Left renal pelvis (tissue), 4 donors: ENCODE measurements at regions not wholly inside any gene's neighbourhood (a gene's known extent, or its start where the extent isn't known, plus 50 kb on each side); places are given as distances from the start of the nearest gene placed in this dataset.
"Not testable (repeated sequence)": the region's sequence is repeated elsewhere in the genome, so short reads cannot be mapped to it uniquely, and the experiment has no call there.

ENCODE experiments used
- DNase-seq, 4 donors: peaks; one replicate each; pipeline ENCODE4 v3.0.0-alpha.2; 2013; ENCODE audit warnings: low read depth in 4 of 4, low spot score in 3 of 4

- no peak for DNase-seq
Observed at GRCh38 chr4:84298023-84298718, 200.9 kb downstream of the NKX6-1 start.

DNA sequence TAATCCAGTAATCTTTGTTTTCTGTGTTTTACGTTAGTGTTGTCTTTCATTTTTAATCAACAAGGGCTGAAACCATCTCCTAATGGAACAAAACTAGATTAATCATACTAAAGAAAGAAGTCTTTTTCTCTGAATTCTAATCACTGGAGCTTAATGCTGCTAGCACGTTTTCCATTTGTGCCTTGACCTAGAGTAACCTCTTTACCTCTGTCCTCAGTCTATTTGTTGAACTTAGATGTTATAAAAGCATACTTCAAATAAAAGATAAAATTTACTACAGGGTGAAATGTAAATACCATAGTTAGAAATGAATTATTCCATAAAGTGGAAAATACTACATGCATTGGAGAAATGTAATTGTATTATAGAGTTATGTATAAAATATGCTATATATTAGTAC lies 207.1 kb downstream of the NKX6-1 start:
- no peak for DNase-seq

DNA sequence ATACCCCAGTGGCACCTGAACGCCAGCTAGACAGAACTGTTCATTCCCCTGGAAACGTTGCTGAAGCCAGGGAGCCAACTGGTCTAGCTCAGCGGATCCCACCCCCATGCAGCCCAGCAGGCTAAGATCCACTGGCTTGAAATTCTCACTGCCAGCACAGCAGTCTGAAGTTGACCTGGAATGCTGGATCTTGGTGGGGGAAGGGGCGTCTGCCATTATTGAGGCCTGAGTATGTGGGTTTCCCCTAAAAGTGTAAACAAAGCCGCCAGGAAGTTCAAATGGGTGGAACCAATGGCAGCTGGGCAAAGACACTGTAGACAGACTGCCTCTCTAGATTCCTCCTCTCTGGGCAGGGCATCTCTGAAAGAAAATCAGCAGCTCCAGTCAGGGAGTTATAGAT lies 213.0 kb downstream of the NKX6-1 start:
- no peak for DNase-seq

GRCh38 chr4:84279678-84280077 lies 219.4 kb downstream of the NKX6-1 start:
- no peak for DNase-seq

DNA sequence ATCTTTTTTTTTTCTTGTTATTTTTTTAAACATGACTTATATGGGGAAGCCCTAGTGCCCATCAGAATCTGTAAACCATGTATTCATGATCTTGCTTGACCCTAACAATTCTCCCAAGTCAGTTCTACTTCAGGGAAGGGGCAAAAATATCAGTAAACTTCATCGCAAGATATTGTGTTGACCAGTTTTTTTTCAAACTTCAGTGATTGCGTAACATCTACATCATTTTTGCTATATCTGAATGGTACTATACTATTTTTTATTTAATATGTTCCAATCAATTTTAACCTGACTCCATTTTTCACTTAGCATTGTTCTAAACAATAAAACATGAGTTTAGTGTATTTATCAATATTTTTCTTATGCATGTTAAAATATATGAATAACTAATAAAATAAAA lies 221.2 kb downstream of the NKX6-1 start:
- no peak for DNase-seq

DNA sequence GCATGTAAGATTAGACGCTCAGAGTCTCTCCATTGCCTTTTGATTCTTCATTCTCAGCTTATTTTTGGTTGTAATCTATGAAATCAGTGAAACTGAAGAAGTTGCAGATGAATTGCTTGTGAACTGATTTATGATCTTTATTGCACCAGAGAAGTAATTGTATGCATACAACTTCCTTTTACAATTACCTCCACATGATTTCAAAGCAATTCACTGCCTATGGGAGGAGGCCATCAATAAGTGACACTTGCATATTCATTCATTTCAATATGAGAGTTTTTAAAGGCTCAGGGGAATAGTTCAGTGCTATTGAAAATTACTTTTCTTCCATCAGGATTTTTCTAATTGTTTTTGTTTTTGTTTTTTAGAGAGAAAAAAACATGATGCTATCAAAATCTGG lies 222.3 kb downstream of the NKX6-1 start:
- DNase-seq = no peak

GRCh38 chr4:84269536-84270044 lies 229.5 kb downstream of the NKX6-1 start:
- DNase-seq = no peak

- DNase-seq = no peak
Observed at GRCh38 chr4:84264652-84265051, 234.4 kb downstream of the NKX6-1 start.

- DNase-seq = no peak
Observed at GRCh38 chr4:84263415-84263814, 235.7 kb downstream of the NKX6-1 start.

DNA sequence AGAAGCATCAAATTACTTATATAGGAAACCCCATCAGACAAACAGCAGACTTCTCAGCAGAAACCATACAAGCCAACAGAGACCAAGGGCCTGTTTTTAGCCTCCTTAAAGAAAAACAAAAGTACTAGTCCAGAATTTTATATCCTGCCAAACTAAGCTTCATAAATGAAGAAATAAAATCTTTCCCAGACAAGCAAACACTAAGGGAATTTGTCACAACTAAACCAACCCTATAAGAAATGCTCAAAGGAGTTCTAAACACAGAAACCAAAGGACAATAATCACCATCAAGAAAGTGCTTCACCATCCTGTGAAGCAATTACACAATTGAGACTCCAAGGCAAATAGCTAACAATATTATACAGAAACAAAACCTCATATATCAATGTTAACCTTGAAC lies 238.6 kb downstream of the NKX6-1 start:
- no peak for DNase-seq

GRCh38 chr4:84258905-84259830 lies 239.9 kb downstream of the NKX6-1 start:
- no peak for DNase-seq

GRCh38 chr4:84254537-84254936 lies 244.6 kb downstream of the NKX6-1 start:
- no peak for DNase-seq

DNA sequence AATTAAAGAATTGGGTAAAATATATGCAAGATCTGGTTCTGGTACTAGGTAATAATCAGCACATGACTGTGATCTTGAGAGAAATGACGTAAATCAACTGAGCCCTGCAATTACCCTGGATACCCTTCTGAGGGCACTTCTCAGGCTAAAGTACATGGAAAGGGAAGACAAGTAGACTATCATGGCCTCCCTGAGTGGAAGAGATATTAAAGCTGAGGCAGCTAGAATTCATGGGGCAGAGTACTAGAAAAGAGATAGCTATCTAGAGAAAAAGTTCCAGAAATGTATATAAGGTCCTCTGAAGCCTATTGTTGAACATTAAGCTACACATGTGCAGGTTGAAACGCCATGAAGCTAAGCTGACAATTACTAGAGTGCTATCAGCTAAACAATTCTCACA lies 249.6 kb downstream of the NKX6-1 start:
- DNase-seq = no peak

DNA sequence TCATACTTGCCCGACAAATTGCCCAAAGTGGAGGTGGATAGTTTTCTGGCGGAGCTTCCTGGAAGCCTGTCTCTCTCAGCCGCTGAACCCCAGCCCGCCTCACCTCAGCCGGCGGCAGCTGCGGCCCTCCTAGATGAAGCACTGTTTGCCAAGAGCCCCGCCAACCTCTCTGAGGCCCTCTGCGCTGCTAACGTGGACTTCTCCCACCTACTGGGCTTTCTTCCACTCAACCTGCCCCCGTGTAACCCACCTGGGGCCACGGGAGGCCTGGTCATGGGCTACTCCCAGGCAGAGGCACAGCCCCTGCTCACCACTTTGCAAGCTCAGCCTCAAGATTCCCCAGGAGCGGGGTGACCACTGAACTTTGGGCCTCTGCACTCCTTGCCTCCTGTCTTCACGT lies 254.1 kb downstream of the NKX6-1 start:
- DNase-seq = not testable (repeated sequence)

GRCh38 chr4:84244346-84244801 lies 254.7 kb downstream of the NKX6-1 start:
- not testable (repeated sequence) for DNase-seq

DNA sequence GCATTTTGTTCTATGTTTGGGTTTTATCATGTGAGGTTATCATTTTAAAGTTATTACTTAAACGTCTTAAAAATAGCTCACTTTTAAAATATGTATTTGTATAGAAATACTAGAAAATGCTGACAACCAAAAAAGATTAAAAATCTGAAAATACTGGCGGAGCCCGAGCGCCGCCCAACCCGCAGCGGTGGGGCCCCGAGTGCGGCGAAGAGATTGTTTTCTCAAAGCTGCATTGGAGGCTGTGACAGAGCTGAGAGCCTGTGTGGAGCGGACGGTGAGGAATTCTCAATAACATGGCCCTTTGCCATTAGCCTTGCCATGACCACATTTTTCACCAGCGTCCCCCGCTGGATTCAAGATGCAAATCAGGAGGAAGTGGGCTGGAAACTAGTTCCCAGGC lies 255.4 kb downstream of the NKX6-1 start:
- DNase-seq = no peak

DNA sequence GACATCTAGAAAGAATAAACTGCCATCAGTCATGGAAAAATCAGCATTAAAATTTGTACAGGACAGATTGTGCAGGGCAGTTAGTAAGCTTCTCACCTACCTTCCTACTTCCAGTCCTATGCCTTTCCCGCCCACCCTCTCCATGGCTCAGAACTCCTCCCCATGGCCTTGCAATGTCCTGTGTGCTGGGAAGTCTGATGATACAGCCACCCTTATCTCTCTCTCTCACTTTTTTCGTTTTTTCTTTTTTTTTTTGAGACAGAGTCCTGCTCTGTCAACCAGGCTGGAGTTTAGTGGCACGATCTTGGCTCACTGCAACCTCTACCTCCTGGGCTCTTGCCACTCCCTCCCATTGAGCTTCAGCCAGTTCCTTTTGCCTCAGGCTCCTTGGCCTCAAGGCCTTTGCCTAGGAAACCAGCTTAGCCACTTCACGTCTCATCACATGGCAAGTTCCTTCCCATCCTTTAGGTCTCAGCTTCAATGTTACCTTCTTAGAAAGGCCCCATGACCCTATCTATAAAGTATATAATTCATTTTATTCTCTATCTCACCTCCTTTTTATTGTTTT lies 259.7 kb downstream of the NKX6-1 start:
- no peak for DNase-seq

- peak in 1 of 4 donors; percentile 10 for DNase-seq
Observed at GRCh38 chr4:84238247-84239090, 260.6 kb downstream of the NKX6-1 start.

DNA sequence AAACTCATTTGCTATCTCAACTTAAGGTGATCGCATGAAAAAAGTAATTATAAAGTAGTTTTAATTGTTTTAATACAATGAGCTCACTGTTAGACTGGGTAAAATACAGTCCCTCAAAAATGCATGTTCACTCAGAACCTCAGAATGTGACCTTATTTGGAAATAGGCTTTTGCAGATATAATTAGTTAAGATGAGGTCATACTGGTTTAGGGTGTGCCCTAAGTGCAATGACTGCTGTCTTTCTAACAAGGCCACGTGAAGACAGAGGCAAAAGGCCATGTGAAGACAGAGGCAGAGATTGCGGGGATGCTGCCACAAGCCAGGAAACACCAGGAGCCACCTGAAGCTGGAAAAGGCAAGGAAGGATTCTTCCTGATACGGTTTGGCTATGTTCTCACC lies 262.1 kb downstream of the NKX6-1 start:
- no peak for DNase-seq

DNA sequence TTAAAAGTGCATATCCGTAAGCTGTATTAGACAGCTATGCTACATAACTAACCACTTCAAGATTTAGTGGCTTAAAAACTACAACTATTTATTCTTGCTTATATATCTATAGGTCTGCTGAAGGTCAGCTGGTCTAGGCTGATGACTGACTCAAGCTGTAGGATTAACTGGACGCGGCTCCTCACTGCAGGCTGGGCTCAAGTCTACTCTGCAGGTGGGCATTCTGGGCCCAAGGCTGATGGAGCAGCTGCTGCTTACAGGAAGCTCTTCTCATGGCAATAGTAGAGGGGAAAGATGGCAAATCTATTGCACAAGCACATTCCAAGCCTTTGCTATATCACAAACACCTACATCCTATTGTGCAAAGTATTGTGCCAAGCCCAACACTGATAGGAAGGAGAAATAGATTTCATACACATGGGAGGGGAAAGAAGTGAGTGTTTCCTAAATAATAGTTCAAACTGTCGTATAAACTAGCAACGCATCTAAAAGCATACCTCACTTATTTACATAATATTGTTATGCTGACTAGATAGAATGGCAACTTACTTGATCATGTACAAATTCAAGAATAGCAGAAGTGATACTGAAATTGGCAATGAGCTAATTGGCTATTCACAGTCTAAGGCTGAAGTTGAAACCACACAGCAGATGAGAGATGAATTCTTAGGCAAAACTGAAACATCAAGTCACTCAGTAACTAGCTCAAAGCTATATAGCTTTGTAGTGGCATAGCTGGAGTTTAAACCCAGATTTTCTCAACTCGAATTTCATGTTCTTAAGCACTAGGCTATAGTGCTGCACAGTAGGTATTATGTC lies 263.8 kb downstream of the NKX6-1 start:
- no peak for DNase-seq
